Cardiac muscle cell (in vitro differentiated cells and primary cell): ENCODE measurements at regions not wholly inside any gene's neighbourhood (a gene's known extent, or its start where the extent isn't known, plus 50 kb on each side); places are given as distances from the start of the nearest gene placed in this dataset.

Experiments
- DNase-seq, 2 donors: peaks; one replicate each; pipeline versions ENCODE4 v3.0.0 to v3.0.0-alpha.2; 2010 to 2017; ENCODE audit warnings: low read depth in 1 of 2, low spot score in 1 of 2
- H3K27ac ChIP-seq: fragments of 200-600 bp; sonication (generic); 2 replicates; pipeline ENCODE4 v1.5.1; 2016
- H3K27me3 ChIP-seq: fragments of 200-600 bp; sonication (generic); 2 replicates; pipeline ENCODE4 v1.6.0; 2016; ENCODE audit warnings: control low read depth
- H3K36me3 ChIP-seq: fragments of 200-600 bp; sonication (generic); 2 replicates; pipeline ENCODE4 v1.5.1; 2016; ENCODE audit warnings: control low read depth
- H3K4me1 ChIP-seq: fragments of 200-600 bp; sonication (generic); 2 replicates; pipeline ENCODE4 v1.8.1; 2017; ENCODE audit warnings: low read depth, mild to moderate bottlenecking, mixed run types
- H3K4me3 ChIP-seq: fragments of 200-600 bp; sonication (generic); 2 replicates; pipeline ENCODE4 v1.5.1; 2016; ENCODE audit warnings: mild to moderate bottlenecking
- H3K9me3 ChIP-seq: fragments of 200-600 bp; sonication (generic); 2 replicates; pipeline ENCODE4 v1.5.1; 2017; ENCODE audit warnings: low read depth, mild to moderate bottlenecking, control low read depth
- TF ChIP-seq, protein P1 (sequence below): IDR thresholded peaks from 2 replicates; pipeline ENCODE4 v1.5.1; 2012; ENCODE audit warnings: low read depth, mild to moderate bottlenecking, low read length

- Histone ChIP-seq H3K36me3 (no peaks in the 10 kb centered on the region), H3K4me1 (peaks cover 13% of the 10 kb centered on the region), H3K9me3 (no peaks in the 10 kb centered on the region), H3K4me3 (no peak overlapping the region), H3K27me3 (no peaks in the 10 kb centered on the region), H3K27ac (no peak overlapping the region)
- TF ChIP-seq, protein P1, sequence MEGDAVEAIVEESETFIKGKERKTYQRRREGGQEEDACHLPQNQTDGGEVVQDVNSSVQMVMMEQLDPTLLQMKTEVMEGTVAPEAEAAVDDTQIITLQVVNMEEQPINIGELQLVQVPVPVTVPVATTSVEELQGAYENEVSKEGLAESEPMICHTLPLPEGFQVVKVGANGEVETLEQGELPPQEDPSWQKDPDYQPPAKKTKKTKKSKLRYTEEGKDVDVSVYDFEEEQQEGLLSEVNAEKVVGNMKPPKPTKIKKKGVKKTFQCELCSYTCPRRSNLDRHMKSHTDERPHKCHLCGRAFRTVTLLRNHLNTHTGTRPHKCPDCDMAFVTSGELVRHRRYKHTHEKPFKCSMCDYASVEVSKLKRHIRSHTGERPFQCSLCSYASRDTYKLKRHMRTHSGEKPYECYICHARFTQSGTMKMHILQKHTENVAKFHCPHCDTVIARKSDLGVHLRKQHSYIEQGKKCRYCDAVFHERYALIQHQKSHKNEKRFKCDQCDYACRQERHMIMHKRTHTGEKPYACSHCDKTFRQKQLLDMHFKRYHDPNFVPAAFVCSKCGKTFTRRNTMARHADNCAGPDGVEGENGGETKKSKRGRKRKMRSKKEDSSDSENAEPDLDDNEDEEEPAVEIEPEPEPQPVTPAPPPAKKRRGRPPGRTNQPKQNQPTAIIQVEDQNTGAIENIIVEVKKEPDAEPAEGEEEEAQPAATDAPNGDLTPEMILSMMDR, result no peak
- DNase-seq, result no peak
Observed at GRCh38 chr18:43775591-43775990, 498.3 kb upstream of the SYT4 start.

DNA sequence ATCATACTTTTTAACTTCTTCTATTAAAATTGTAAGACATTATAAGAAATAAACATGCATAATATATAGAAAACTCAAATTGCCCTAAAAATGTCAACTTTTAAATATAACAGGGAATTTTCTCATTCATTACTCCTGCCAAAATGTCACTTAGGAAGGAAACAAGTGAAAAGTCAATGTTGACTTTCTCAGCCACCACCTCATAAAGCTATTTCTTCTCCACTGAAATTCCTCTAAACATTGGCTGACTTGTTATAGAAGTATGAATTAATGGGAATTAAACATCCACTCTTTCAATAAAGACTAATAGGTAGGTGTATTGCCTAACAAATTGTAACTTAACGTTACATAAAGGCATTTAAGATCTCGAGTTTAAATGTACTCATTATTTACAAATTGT is 499.7 kb upstream of the SYT4 start:
- Histone ChIP-seq H3K27ac (no peak overlapping the region), H3K36me3 (no peaks in the 10 kb centered on the region), H3K4me3 (no peak overlapping the region), H3K27me3 (no peaks in the 10 kb centered on the region), H3K4me1 (peaks cover 13% of the 10 kb centered on the region), H3K9me3 (no peaks in the 10 kb centered on the region)
- TF ChIP-seq, protein P1, result no peak
- no peak for DNase-seq

DNA sequence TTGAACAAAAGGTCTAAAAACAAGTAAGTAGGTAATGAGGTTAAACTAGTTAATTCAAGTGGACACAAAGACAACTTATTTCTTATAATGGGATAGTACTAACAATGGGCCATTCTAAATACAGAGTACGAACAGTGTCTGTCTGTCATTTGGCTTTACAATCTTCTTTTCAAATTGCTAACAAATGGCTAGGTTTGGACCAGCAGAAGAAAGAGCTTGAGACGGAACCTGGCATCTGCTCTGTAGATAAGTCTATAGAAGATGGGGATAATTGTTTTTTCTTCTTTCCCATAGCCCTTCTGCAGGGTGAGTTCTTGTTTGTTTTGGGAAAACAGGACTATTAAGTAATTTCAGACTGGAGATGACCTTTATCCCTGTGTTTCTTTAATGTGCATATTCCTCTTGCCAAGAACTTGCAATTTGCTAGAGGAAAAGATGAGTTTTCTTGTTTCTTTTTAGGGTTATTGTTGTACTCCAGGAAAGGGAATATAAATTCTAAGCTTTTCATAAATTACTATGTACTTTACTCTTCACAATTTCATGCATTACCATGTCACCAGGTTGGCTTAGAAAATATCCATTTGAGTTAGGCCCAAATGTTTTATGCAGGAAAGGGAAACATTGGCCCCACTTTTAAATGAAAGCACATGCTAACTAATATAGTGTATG is 500.5 kb upstream of the SYT4 start:
- Histone ChIP-seq H3K27ac (no peak overlapping the region), H3K9me3 (no peaks in the 10 kb centered on the region), H3K4me1 (peaks cover 5% of the 10 kb centered on the region), H3K36me3 (no peaks in the 10 kb centered on the region), H3K4me3 (no peak overlapping the region), H3K27me3 (no peaks in the 10 kb centered on the region)
- DNase-seq, result no peak
- TF ChIP-seq, protein P1, result no peak

GRCh38 chr18:43780782-43781340 is 503.6 kb upstream of the SYT4 start:
- Histone ChIP-seq H3K36me3 (no peaks in the 10 kb centered on the region), H3K27me3 (no peaks in the 10 kb centered on the region), H3K9me3 (no peaks in the 10 kb centered on the region), H3K27ac (no peak overlapping the region), H3K4me3 (no peak overlapping the region), H3K4me1 (peaks cover 14% of the 10 kb centered on the region)
- TF ChIP-seq, protein P1, result no peak
- peak in 1 of 2 donors; percentile 19 for DNase-seq

- no peak overlapping the region for H3K4me3 ChIP-seq
- H3K27ac ChIP-seq, result no peak overlapping the region
- DNase-seq, result no peak
- no peaks in the 10 kb centered on the region for H3K36me3 ChIP-seq
- TF ChIP-seq, protein P1, result no peak
- no peaks in the 10 kb centered on the region for H3K9me3 ChIP-seq
- H3K27me3 ChIP-seq, result no peaks in the 10 kb centered on the region
- peaks cover 14% of the 10 kb centered on the region for H3K4me1 ChIP-seq
Observed at GRCh38 chr18:43785158-43785557, 507.9 kb upstream of the SYT4 start.
